ENCODE measurements at regions not wholly inside any gene's neighbourhood (a gene's known extent, or its start where the extent isn't known, plus 50 kb on each side); places are given as distances from the start of the nearest gene placed in this dataset.

DNA sequence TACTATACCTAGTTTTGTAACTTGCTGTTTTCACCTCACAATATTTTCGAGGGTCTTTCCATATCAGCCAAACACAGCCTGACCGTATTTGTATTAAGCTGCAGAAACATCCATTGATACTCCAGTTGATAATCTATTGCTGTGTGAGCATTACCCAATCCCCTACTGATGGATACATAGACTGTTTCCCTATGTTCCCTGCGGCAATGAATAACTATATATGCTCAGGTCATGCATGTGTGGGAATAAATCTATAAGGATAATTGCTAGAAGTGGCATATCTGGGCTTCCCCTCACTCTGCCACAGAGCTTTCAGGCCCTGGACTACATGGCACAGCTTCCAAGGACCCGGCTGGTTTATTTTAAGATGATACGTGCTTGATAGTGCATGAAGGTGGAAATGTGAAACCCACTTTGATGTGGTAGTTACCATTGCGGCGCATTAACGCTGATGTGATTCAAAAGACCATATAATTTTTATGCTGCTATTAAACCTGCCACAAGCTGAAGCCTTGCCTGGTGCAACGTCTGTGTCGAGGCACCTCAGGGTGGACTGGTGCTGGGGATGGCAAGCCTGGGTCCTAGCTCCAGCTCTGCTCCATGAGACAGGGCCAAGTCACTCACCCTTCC is 81.4 kb upstream of the KCNK12 start:
- Mint-ChIP-seq H3K4me1 (no peaks in the 10 kb centered on the region), H3K36me3 (no peaks in the 10 kb centered on the region), H3K9me3 (no peaks in the 10 kb centered on the region), H3K27ac (no peak overlapping the region), H3K4me3 (no peak overlapping the region), H3K27me3 (no peaks in the 10 kb centered on the region)
- CTCF ChIA-PET, result no interaction called here
- no peak for DNase-seq

DNA sequence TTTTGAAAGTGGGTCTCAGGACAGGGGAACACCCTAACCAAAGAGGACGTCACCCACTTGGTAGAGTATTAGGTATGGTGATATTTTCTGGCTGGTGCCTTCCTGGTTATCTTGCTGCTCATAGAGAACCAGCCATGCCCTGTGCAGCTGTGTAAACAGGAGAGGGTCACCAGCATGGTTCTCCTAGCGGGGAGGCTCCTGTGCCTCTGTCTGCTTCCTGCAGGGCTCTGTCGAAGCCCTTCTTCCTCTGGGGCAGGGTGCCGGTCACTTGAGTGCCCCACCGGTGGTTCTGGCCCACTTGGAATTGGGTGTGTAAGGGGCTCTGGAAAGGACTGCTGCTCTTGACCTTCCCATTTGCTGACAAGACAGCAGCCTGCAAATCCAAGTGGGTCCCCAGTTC is 80.5 kb upstream of the KCNK12 start:
- CTCF ChIA-PET, result no interaction called here
- no peaks in the 10 kb centered on the region for H3K36me3 Mint-ChIP-seq
- no peaks in the 10 kb centered on the region for H3K9me3 Mint-ChIP-seq
- H3K27ac Mint-ChIP-seq, result no peak overlapping the region
- no peak overlapping the region for H3K4me3 Mint-ChIP-seq
- no peaks in the 10 kb centered on the region for H3K27me3 Mint-ChIP-seq
- DNase-seq, result no peak
- no peaks in the 10 kb centered on the region for H3K4me1 Mint-ChIP-seq

- Mint-ChIP-seq H3K4me1 (no peaks in the 10 kb centered on the region), H3K36me3 (no peaks in the 10 kb centered on the region), H3K4me3 (no peak overlapping the region), H3K27me3 (no peaks in the 10 kb centered on the region), H3K27ac (no peak overlapping the region), H3K9me3 (no peaks in the 10 kb centered on the region)
- CTCF ChIA-PET, result no interaction called here
- DNase-seq, result no peak
These were observed 79.3 kb upstream of the KCNK12 start for GRCh38 chr2:47650001-47650535.

DNA sequence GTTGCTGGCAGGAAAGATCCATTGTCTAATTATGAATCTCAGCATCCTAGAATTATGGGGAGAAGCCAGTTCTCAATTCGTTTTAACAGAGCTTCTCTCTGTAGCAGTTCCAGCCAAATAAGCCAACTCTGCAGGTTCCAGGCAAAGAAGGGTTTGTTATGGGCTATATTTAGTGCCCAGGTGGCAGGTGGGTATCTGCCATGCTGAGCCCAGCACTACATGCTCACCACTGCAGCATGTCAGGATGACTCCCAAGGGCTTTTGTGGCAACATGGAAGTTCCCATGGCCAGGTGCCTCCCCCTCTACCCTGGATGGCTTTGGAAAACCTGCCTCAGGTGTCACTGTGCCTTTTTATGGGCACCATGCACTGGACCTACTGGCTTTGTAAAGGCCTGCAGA is 74.5 kb upstream of the KCNK12 start:
- Mint-ChIP-seq H3K9me3 (no peaks in the 10 kb centered on the region), H3K27me3 (peaks cover 5% of the 10 kb centered on the region), H3K4me3 (no peak overlapping the region), H3K36me3 (no peaks in the 10 kb centered on the region), H3K4me1 (no peaks in the 10 kb centered on the region), H3K27ac (no peak overlapping the region)
- no peak for DNase-seq
- CTCF ChIA-PET, result no interaction called here

GRCh38 chr2:47644351-47644750 is 73.6 kb upstream of the KCNK12 start:
- no peaks in the 10 kb centered on the region for H3K9me3 Mint-ChIP-seq
- no peak for DNase-seq
- H3K36me3 Mint-ChIP-seq, result no peaks in the 10 kb centered on the region
- H3K27me3 Mint-ChIP-seq, result peaks cover 6% of the 10 kb centered on the region
- no peak overlapping the region for H3K27ac Mint-ChIP-seq
- no peaks in the 10 kb centered on the region for H3K4me1 Mint-ChIP-seq
- no peak overlapping the region for H3K4me3 Mint-ChIP-seq
- CTCF ChIA-PET, result no interaction called here

GRCh38 chr2:47641366-47641765 is 70.6 kb upstream of the KCNK12 start:
- Mint-ChIP-seq H3K9me3 (no peaks in the 10 kb centered on the region), H3K4me1 (no peaks in the 10 kb centered on the region), H3K36me3 (no peaks in the 10 kb centered on the region), H3K4me3 (no peak overlapping the region), H3K27me3 (peaks cover 14% of the 10 kb centered on the region), H3K27ac (no peak overlapping the region)
- no peak for DNase-seq
- CTCF ChIA-PET, result no interaction called here

DNA sequence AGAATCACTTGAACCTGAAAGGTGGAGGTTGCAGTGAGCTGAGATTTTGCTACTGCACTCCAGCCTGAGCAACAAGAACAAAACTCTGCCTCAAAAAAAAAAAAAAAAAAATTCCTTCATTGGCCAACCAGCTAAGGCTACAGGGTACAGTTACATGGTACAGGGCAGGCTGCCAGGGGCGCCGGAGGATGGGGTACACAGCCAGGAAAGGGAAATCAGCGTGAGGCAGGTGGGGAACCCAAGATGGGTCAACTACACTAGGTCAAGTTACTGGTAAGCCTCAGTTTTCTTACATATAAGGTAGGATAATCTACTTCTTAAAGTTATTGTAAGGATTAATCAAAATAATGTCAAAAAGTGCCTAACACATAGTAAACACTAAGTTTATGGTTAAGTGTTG is 69.6 kb upstream of the KCNK12 start:
- Mint-ChIP-seq H3K4me1 (no peaks in the 10 kb centered on the region), H3K27me3 (peaks cover 14% of the 10 kb centered on the region), H3K27ac (no peak overlapping the region), H3K36me3 (no peaks in the 10 kb centered on the region), H3K9me3 (no peaks in the 10 kb centered on the region), H3K4me3 (no peak overlapping the region)
- no peak for DNase-seq
- CTCF ChIA-PET, result no interaction called here

DNA sequence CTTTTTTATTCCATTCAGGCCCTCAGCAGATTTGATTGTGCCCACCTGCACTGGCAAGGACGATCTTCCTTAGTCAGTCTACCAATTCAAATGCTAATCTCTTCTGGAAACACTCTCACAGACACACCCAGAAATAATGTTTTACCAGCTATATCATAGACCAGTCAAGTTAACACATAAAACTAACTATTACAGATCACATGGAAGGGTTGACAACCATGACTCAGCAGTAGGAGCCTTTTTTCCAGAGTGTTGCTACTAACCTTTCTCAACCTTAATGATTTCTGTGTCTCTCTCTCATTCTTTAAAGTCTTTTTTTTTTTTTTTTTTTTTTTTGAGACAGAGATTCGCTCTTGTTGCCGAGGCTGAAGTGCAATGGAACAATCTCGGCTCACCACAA is 68.7 kb upstream of the KCNK12 start:
- no peak for DNase-seq
- Mint-ChIP-seq H3K4me1 (no peaks in the 10 kb centered on the region), H3K4me3 (no peak overlapping the region), H3K27me3 (peaks cover 14% of the 10 kb centered on the region), H3K36me3 (no peaks in the 10 kb centered on the region), H3K27ac (no peak overlapping the region), H3K9me3 (no peaks in the 10 kb centered on the region)
- CTCF ChIA-PET, result no interaction called here

DNA sequence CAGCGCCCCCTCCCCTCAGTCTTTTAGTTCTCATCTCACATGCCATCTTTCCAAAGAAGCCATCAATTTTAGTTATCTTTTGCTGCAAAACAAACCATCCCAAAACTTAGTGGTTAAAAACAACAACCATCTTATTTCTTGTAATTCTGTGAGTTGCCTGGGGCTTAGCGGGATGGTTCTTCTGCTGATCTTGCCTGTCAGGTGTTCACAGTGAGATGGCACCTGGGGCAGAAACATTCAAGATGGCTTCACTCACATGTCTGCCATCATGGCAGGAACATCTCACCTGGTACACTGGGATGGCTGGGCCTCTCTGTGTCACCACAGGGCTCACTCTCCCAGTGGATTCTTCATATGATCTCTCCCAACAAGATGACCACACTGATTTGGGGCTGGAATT is 67.6 kb upstream of the KCNK12 start:
- DNase-seq, result no peak
- no peak overlapping the region for H3K27ac Mint-ChIP-seq
- no peaks in the 10 kb centered on the region for H3K4me1 Mint-ChIP-seq
- peaks cover 14% of the 10 kb centered on the region for H3K27me3 Mint-ChIP-seq
- H3K4me3 Mint-ChIP-seq, result no peak overlapping the region
- H3K36me3 Mint-ChIP-seq, result no peaks in the 10 kb centered on the region
- CTCF ChIA-PET, result no interaction called here
- H3K9me3 Mint-ChIP-seq, result no peaks in the 10 kb centered on the region

DNA sequence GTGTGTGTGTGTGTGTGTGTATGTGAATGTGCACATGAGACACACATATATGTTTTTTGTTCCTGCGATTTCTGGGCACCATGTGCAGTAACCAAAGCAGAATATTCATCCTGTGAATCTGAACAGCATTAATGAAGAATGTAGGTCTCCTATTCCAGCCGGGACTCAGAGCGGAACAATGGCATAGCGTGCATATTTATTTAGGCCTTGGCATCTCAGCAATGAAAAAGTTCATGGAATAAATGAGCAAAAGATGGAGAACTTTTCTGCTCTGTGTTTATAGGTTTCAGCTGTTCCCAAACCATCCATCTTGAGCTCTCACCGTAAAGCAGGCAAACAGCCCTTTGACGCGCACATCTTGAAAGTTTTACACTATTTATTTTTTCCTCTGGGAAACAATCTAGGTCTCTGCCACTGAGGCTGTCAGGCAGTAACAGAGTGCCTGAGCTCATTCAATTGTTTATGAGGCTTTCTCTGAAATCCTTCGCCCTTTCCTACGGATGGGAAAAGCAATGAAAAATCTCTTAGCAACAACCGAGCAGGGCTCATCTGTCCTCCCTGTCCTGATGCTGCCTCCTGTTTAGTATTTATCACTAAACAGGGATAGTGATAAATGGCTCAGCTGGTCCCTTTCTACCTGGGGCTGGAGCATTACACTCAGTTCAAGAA is 65.9 kb upstream of the KCNK12 start:
- no peak overlapping the region for H3K4me3 Mint-ChIP-seq
- no peaks in the 10 kb centered on the region for H3K4me1 Mint-ChIP-seq
- no peaks in the 10 kb centered on the region for H3K9me3 Mint-ChIP-seq
- CTCF ChIA-PET, result no interaction called here
- no peaks in the 10 kb centered on the region for H3K36me3 Mint-ChIP-seq
- no peak overlapping the region for H3K27ac Mint-ChIP-seq
- DNase-seq, result no peak
- H3K27me3 Mint-ChIP-seq, result peaks cover 9% of the 10 kb centered on the region

- H3K4me3 Mint-ChIP-seq, result no peak overlapping the region
- no peaks in the 10 kb centered on the region for H3K4me1 Mint-ChIP-seq
- no peak for DNase-seq
- CTCF ChIA-PET, result no interaction called here
- H3K9me3 Mint-ChIP-seq, result no peaks in the 10 kb centered on the region
- no peaks in the 10 kb centered on the region for H3K36me3 Mint-ChIP-seq
- no peak overlapping the region for H3K27ac Mint-ChIP-seq
- H3K27me3 Mint-ChIP-seq, result peaks cover 9% of the 10 kb centered on the region
These were observed 65.4 kb upstream of the KCNK12 start for GRCh38 chr2:47636176-47636575.

DNA sequence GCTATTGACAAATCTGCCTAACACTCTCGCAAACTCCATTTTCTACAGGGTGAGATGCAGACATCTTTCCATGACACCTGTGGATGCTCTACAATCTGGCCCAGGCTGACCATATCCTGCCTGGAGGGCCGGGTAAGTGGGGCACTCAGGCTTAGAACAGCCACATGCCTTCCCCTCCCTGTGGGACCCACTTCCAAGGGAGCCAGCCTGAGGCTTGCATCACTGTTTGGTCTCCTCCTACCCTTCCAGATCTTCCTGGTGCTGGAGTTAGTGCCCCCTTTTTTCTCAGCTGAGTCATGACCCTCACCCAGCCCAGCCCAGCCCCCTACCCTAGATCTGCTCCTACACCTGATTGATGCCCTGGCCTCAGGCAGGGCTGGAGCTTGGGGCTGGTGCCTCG is 62.0 kb upstream of the KCNK12 start:
- Mint-ChIP-seq H3K27me3 (no peaks in the 10 kb centered on the region), H3K36me3 (no peaks in the 10 kb centered on the region), H3K4me1 (no peaks in the 10 kb centered on the region), H3K4me3 (no peak overlapping the region), H3K27ac (no peak overlapping the region), H3K9me3 (no peaks in the 10 kb centered on the region)
- CTCF ChIA-PET, result no interaction called here
- no peak for DNase-seq

- Mint-ChIP-seq H3K9me3 (no peaks in the 10 kb centered on the region), H3K4me1 (no peaks in the 10 kb centered on the region), H3K27ac (no peak overlapping the region), H3K27me3 (peaks cover 4% of the 10 kb centered on the region), H3K36me3 (no peaks in the 10 kb centered on the region), H3K4me3 (no peak overlapping the region)
- DNase-seq, result no peak
- CTCF ChIA-PET, result no interaction called here
These were observed 61.1 kb upstream of the KCNK12 start for GRCh38 chr2:47631792-47632398.

- Mint-ChIP-seq H3K27ac (no peak overlapping the region), H3K9me3 (no peaks in the 10 kb centered on the region), H3K4me1 (no peaks in the 10 kb centered on the region)
These were observed 60.5 kb upstream of the KCNK12 start for GRCh38 chr2:47631306-47631705.

More at GRCh38 chr2:47631306-47631705, 60.5 kb upstream of the KCNK12 start:
- Mint-ChIP-seq H3K36me3 (no peaks in the 10 kb centered on the region), H3K4me3 (no peak overlapping the region), H3K27me3 (peaks cover 5% of the 10 kb centered on the region)
- CTCF ChIA-PET, result no interaction called here
- DNase-seq, result no peak

All from activated naive CD4-positive, alpha-beta T cell treated with anti-CD3 and anti-CD28 coated beads, Interleukin-2, amount 10 ng/mL, durations not matched to agents 7 days and 5 days (primary cell).